HG03135 (cell line): ENCODE measurements at regions not wholly inside any gene's neighbourhood (a gene's known extent, or its start where the extent isn't known, plus 50 kb on each side); places are given as distances from the start of the nearest gene placed in this dataset.

ENCODE experiments used
- ATAC-seq: cut with Tn5 transposase; IDR thresholded peaks from one replicate; pipeline ENCODE4 v1.9.1; 2021; ENCODE audit warnings: mild to moderate bottlenecking, moderate library complexity; ENCODE audit not compliant: unreplicated experiment

DNA sequence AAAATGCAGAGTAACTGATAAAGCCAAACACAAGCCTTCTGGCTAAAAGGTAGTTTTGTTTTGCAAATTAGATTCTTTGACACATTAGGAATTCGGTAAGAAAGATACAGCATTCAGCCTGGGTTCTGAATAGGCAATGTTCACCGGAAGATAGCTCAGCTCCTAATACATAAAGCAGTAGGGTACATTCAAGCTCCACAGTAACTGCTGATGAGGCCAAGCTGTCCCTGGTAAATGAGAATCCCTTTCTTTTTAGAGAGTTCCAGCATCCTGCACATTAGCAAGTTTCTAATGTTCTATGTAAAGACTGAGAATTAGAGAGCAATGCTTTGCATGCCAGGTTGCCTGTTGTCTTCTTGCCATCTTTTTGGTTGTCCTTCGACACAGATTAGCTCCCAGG is 316.3 kb upstream of the SLC14A2 start:
- no peak for ATAC-seq

DNA sequence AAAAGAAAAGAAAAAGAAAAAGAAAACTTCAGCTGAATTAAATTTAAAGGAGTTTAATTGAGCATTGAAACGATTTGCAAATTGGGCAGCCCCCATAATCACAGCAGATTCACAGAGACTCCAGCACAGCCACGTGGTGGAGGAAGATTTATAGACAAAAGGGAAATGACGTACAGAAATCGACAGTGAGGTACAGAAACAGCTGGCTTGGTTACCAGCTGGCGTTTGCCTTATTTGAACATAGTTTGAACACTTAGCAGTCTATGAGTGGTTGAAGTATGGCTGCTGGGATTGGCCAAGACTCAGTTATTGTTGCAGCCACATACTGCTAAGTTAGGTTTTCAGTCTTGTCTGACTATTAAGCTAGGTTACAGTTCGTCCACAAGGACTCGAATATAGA is 312.2 kb upstream of the SLC14A2 start:
- no peak for ATAC-seq

DNA sequence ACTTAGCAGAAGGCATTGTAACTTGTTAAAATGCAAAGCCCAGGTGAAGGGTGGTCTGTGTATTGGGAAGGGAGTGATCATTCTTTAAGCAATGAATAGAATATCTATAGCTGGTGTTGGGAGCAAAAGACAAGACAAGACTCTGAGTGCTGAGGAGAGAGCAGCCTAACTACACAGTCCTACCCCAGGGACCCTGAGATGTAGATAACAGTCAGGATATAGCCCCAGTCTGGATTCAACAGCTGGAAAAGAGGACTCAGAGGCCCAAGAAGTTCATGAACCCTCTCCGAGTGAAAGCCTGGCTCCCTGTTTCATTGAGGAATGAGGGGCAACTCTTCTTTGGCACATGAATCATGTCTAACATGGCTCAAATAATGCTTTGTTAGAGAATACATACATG is 310.7 kb upstream of the SLC14A2 start:
- ATAC-seq = no peak

DNA sequence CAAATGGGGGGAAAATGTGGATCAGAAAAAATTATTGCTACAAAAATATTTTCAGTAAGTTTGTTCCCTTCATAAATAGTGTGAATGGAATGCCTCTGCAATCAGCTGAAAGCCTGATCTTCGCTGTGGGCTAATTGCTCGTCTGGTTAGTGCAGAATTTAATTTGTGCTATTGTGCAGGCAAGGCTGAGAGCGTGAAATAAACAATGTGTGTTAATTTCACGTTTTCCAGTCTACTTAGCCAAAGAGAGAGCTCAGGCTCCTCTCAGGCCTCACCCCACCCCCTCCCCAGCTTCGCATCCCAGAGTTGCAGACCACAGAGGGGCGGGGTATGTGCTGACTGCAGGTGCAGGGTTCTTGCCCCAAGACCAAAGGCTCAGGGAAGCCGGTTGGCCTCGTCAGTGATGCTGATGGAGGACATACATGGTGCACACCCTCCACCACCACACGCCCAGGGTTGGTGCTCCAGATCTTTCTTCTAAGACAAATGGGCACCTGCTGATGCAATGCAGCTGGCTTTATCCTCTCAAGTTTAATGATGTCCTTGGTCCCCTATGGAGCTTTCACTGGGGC is 302.6 kb upstream of the SLC14A2 start:
- no peak for ATAC-seq

DNA sequence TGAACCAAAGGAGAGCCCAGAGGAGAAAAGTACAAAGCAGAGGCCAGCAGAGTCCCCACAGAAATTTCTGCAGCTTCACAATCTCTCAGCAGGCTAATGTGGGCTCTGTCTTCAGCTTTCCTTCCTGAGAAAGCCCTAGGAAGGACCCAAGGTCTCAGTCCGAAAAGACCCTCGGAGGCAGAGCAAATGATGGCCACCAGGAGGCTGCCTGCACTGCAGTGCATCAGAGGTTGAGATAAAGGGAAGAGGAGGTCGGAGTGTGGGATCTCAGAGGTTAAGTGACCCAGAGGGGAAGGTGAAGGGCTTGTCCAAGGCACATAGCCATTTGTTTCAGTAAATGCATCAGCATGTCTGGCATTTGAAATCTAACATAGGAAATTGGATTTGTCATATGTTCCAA is 299.1 kb upstream of the SLC14A2 start:
- no peak for ATAC-seq

DNA sequence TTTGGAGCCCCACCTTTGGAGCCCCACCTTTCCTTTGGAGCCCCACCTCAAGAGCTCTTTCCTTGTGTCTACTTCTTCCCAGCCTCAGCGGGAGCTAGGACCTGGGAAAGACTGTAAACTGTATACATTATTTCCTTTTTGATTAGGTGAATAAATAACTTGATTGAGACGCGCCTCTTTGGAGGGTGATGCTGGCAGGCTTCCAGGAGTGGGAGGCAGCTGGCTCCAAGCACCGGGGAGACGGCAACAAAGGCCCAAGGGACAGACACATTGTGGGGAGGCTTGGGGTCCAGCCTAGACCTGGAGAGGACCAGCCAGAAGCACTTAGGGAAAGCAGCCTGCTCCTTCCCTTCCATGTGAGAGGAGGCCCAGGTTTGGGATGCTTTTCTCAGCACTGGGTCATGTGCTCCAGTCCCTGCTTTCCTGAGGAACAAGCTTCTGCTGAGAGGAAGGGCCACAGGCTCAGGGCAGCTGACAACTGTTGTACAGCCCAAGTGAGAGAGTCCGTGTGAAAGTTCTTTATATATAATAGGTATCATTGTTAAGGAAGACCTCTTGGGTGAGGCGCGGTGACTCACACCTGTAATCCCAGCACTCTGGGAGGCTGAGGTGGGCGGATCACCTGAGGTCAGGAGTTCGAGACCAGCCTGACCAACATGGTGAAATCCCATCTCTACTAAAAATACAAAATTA is 297.2 kb upstream of the SLC14A2 start:
- ATAC-seq = no peak

DNA sequence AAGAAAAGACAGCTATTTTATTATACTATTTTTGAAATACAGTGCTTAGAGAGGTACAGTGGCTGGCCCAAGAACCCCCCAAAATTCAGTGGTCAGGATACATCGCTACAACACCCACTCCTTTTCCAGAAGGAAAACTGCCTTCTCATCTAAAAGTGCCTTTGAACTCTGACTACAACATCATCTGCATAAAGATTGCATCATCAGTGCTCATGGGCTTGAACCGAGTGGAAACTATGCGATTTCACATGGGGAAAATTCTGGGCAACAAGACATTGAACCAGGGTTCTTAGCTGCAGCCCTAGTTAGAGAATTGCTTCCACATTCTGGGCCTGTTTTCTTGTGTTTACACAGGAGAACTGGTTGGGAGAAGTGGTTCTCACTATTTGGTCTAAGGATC is 294.6 kb upstream of the SLC14A2 start:
- ATAC-seq = no peak

DNA sequence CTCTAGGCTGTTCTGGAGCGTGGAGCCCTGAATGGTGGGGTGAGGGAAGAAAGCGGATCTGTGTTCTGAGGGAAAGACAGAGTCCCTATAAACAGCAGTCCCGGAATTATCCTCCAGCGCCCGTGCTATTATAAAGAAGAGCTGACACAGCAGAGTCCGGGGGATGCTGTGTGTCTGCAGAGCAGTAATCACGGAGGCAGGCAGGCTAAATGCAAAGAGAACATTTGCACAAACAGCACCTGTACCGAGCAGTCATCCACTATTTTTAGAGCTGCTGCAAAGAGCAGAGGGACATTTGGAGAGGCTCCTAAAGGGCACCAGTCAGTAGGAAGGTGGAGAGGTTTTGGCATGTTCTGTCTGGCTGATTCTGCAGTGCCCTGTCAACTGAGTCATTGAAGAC is 293.8 kb upstream of the SLC14A2 start:
- ATAC-seq = no peak

DNA sequence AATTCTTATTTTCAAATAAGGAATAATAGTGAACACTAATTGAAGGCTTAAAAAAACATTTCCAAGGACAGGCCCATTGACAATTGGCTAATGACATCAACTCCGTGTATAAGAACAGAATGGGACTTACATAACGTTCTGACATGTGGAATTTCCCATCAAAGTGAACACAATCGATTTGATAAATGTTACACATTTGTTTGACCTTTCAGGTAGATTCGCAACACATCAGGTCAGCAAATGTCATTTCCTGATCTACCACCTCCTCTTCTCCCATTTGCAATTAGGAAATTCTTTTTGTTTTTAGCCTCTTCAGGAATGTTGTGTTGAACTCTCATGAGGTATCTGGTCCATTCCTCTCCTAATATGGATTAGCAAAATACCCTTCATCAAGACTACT is 292.9 kb upstream of the SLC14A2 start:
- ATAC-seq = no peak

DNA sequence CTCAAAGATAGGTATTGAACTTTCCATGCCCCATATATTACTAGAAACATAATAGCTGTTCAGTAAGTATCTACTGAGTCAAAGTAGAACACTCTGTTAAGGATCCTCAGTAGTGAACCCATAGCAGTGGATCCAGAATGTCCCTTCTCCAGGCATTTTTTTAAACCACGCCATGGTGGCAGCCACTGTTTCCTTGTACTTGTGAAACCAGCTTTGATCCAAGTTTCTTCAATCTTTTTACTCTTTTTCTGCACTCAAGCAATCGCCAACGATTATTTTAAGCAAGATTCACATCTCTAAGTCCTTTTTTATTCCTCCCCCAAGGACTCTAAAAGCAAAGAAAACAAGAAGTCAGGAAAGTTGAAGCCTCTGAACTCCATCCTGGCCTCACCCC is 291.2 kb upstream of the SLC14A2 start:
- ATAC-seq = no peak

DNA sequence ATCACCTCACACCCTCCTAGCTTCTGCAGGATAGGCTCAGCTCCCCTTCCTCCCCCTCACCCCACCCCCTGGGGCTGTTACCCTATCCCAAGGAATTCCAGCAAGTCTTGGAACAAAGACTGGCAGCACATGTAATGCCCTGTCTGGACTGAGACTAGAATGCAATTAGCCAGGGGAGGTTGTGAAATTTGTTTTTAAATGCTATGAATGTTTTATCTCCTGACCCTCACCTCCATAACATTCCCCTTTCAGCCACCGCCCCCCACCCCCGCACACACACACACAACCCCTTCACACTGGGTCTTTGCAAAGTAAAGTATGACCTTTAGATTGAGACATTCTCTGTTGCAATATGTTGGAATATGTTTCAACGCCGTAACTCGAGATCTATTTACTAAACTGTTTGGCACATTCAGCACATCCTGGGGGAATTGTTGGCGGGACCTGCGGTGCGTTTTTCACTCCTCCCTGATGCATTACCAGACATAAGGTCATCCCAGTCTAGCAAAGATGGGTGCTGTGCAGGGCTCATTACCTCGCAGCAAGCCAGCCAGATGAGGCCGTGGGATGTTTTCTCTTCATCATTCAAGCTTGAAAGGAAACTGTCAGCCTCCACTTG is 290.7 kb upstream of the SLC14A2 start:
- ATAC-seq = no peak

DNA sequence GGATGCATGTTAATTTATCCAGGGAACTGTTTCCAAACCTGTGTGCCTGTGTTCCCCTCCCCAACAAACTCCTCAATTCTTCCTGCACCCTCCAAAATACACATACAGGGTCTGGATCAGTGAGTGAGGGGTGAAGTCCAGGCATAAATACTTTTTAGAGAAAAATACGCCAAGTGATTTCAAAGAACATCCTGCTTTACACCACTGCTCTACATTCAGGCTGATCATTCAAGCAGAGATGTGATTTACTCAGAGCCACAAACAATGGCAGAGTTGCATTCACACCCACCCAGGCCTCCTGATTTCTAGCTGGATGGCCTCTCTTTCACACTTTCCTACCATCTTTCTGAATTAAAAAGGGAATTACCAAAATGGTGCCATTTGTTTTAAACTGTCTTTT is 289.5 kb upstream of the SLC14A2 start:
- no peak for ATAC-seq

DNA sequence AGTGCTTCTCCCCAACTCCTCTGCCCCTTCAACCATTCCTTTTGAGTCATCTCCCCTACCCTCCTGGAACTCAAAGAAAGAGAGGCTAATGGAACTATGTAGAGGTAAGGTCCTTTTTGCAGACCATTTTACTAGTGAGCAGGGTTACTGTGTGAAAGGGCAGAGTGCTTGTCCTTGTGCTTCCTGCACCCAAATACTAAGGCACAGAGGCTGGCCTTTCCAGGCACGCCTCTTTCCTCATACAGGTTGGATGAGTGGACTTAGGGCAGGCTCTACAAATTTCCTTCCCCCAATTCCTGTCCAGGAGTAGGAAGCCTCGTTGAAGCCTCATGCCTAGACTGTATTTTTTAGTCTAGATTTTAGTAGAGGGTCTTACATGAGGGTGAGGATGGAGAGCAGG is 288.8 kb upstream of the SLC14A2 start:
- ATAC-seq = no peak

DNA sequence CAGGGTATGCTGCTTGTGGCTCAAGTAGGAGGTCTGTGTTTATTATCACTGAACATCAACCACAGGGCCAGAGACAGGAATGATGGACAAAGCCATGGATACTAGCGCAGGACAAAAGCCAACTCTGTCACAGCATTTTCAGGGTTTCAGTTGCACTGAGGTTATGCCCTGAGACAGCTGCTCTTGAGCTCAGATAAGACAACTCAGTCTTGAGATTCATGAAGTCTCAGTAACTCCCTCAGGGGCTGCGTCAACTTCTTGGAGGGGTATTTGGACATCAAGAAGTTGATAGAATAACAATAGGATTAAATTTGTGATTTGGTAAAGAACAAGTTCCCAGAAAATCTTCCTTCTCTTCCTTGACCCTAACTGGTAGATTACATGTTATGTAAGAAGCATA is 287.0 kb upstream of the SLC14A2 start:
- no peak for ATAC-seq

DNA sequence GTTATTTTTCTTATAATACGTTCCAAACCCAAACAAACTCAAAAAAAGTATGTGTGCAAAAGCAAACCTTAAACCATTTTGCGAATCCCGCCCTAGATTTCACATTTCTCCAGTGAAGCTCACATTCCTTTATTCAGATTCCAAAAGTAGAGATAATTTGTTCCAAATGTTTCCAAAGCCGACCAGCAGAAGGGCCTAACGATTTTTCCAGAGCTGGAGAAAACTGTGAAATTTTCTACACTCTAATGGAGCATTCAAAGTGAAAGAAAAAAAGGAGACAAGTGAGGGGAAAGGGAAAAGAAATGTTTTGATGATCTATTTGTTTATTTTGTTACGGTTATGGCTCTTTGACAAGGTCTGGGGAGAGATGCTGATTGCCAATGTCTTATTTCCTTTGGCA is 286.5 kb upstream of the SLC14A2 start:
- ATAC-seq = no peak

DNA sequence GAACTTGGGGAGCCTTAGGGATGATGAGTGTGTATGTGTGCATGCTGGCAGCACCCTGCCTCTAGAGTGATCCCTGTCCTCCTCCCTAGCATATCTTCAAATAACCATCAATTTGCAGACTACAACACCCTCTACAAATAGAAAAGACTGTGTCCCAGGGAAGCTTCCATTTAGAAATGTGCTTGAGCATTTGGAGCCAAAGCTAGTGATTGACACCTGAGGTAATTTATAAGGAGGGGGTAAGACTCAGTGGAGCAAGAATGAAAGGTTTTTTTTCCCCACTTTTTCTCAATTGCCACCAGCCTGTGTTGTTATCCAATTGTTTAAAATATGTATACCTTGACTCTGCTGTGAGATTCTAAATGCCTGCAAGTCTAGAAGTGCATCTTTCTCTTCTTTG is 286.0 kb upstream of the SLC14A2 start:
- ATAC-seq = no peak

DNA sequence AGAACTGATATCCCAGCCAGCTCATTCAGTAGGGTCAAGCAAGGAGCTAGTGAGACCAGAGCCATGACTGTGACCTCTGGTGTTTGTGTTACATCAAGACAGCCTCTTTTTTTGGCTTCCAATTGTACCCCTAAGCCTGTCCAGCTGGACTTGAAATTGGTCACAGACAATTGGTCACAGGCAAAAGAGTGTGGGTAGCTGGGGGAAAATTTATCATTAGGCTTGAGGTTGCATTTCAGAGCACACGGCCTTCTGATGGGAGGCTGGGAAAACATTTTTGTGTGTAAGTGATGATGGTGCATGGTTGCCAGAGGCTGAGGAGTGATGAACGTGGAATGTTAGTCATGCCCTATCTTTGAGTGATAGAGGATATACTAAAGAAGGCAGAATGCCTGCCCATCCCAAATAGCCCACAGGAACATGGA is 285.1 kb upstream of the SLC14A2 start:
- no peak for ATAC-seq

DNA sequence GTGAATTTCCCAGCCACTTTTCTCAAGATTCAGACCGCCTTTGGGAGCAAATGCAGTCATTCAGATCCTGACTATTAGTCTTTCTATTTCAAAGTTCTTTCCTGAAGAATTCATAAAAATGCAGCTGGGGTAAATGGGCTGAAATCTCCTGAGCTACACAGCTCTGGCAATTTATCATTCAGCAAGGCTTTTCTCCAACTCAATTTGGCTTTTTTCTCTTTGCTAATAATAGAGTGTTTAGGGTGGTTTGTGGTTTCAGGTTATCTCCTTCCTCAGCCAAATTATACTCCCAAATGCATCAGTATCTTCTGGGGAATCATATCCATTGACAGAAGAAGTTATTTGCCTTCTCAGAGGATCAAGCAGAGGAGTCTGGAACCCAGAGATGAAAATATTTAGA is 282.4 kb upstream of the SLC14A2 start:
- no peak for ATAC-seq

DNA sequence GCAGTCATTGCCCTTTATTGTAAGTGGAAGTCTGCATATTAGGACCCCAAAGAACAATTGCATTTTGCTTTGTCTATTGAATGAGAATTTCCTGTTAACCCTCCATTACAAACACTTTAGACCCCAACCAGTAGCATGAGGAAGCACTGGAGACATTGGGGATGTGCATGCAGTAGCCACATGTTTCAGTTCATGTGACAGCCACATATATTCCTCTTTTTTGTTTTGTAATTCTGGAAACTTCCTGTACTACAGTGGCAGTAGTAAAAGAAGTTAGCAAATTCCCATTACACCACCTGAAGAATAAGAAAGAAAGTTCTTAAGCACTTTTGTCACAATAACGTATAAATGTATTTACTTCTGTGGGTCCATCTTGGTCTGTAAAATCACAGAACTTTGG is 281.1 kb upstream of the SLC14A2 start:
- ATAC-seq = no peak

DNA sequence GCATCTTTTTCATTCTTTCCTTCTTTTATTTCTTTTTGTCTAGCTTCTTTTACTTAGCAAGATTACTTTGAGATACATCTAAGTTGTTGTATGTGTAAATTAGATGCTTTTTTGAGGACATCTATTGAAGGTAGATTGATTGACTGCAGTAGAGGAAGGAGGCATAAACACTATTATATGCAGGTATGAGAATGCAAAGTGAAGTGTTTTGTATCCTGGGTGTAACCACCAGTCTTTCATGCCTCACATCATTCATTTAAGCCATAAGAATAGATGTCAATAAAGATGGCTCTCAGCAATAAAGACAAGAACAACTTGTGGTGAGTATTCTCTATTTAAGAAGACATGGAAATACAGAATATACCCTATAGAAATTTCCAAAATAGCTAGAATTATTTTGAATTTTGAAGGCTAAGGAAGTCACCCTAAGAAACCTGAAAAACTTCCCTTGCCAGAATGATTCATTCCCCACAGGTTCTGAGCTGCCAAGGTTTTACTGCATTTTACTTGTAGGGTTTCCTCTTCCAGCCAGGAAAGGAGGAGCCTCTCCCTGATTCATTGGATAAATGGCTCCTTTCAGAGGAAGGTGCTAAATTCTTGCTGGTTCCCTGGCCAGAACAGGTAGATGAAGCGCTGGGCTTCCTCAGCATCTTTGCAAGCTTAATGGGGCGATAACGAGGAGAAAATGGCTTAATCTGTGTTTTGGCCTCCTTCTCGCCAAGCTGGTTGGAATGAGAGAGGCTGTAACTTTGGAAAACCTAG is 279.8 kb upstream of the SLC14A2 start:
- ATAC-seq = no peak

DNA sequence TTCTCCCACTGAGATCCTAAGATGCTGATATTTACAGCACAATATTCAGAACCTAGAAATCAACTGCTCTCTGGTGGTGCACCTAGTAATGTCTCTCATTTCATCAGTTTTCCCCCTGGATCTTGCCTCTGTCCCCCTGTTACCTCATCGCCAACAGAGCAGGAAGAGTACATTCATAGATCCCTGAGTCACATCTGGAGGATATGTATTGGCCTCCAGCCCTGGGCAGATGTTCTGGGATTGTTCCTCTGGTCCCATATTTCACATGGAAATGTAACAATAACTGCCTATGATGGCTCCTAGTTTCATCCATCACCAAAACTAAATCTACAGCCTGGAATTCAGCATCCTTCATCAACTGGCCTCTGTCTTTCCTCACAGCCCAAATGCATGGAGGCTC is 278.8 kb upstream of the SLC14A2 start:
- ATAC-seq = no peak

DNA sequence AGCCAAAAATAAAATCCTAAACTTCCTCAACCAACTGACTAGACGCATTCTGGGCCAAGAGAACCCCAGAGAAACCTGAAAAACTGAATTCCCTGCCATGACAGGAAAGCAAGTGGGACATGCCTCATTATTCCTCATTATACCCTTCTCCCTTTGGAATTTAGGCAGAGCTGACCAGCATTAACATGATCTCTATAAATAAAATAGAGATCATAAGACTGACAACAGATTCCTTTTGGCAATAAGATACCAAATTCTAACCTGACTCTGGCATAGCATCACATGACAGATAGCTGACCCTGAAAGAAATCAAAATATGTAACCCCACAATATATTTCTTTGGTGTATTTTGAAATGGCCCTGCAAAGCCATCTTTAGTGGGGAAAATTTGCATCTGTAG is 277.8 kb upstream of the SLC14A2 start:
- ATAC-seq = no peak
